ENCODE measurements at regions not wholly inside any gene's neighbourhood (a gene's known extent, or its start where the extent isn't known, plus 50 kb on each side); places are given as distances from the start of the nearest gene placed in this dataset.

GRCh38 chr12:107501681-107502080, 183.9 kb upstream of the PWP1 start:
- TF ChIP-seq, protein P1, sequence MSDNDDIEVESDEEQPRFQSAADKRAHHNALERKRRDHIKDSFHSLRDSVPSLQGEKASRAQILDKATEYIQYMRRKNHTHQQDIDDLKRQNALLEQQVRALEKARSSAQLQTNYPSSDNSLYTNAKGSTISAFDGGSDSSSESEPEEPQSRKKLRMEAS (IDR thresholded peaks at IDR 0.05): no peak
- TF ChIP-seq CREB1 (IDR thresholded peaks at IDR 0.05; ENCODE audit: low read depth) (no peak), EP300 (IDR thresholded peaks at IDR 0.05; ENCODE audit: borderline replicate concordance) (no peak), ZBTB7A (IDR thresholded peaks at IDR 0.05; ENCODE audit: low read depth) (no peak), YY1 (IDR thresholded peaks at IDR 0.05; ENCODE audit: low read depth) (no peak), TAF1 (IDR thresholded peaks at IDR 0.05; ENCODE audit: low read depth) (no peak), EGR1 (IDR thresholded peaks at IDR 0.05) (no peak), CEBPB (IDR thresholded peaks at IDR 0.05) (no peak), TEAD4 (IDR thresholded peaks at IDR 0.05) (no peak), FOXM1 (IDR thresholded peaks at IDR 0.05; ENCODE audit: borderline replicate concordance, low read depth) (no peak), NFIC (IDR thresholded peaks at IDR 0.05) (no peak), TCF12 (IDR thresholded peaks at IDR 0.05; ENCODE audit: low read depth) (no peak), RAD21 (IDR thresholded peaks at IDR 0.05; ENCODE audit: low read depth) (no peak), USF1 (IDR thresholded peaks at IDR 0.05) (no peak)
- TF ChIP-seq, protein P2, sequence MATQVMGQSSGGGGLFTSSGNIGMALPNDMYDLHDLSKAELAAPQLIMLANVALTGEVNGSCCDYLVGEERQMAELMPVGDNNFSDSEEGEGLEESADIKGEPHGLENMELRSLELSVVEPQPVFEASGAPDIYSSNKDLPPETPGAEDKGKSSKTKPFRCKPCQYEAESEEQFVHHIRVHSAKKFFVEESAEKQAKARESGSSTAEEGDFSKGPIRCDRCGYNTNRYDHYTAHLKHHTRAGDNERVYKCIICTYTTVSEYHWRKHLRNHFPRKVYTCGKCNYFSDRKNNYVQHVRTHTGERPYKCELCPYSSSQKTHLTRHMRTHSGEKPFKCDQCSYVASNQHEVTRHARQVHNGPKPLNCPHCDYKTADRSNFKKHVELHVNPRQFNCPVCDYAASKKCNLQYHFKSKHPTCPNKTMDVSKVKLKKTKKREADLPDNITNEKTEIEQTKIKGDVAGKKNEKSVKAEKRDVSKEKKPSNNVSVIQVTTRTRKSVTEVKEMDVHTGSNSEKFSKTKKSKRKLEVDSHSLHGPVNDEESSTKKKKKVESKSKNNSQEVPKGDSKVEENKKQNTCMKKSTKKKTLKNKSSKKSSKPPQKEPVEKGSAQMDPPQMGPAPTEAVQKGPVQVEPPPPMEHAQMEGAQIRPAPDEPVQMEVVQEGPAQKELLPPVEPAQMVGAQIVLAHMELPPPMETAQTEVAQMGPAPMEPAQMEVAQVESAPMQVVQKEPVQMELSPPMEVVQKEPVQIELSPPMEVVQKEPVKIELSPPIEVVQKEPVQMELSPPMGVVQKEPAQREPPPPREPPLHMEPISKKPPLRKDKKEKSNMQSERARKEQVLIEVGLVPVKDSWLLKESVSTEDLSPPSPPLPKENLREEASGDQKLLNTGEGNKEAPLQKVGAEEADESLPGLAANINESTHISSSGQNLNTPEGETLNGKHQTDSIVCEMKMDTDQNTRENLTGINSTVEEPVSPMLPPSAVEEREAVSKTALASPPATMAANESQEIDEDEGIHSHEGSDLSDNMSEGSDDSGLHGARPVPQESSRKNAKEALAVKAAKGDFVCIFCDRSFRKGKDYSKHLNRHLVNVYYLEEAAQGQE (IDR thresholded peaks at IDR 0.05; ENCODE audit: low read depth): no peak

GRCh38 chr12:107503129-107503855, 182.3 kb upstream of the PWP1 start:
- TF ChIP-seq TAF1 (IDR thresholded peaks at IDR 0.05; ENCODE audit: low read depth): no peak
- TF ChIP-seq NFIC (IDR thresholded peaks at IDR 0.05): no peak
- TF ChIP-seq, protein P2 (IDR thresholded peaks at IDR 0.05; ENCODE audit: low read depth): no peak
- TF ChIP-seq CREB1 (IDR thresholded peaks at IDR 0.05; ENCODE audit: low read depth): no peak

DNA sequence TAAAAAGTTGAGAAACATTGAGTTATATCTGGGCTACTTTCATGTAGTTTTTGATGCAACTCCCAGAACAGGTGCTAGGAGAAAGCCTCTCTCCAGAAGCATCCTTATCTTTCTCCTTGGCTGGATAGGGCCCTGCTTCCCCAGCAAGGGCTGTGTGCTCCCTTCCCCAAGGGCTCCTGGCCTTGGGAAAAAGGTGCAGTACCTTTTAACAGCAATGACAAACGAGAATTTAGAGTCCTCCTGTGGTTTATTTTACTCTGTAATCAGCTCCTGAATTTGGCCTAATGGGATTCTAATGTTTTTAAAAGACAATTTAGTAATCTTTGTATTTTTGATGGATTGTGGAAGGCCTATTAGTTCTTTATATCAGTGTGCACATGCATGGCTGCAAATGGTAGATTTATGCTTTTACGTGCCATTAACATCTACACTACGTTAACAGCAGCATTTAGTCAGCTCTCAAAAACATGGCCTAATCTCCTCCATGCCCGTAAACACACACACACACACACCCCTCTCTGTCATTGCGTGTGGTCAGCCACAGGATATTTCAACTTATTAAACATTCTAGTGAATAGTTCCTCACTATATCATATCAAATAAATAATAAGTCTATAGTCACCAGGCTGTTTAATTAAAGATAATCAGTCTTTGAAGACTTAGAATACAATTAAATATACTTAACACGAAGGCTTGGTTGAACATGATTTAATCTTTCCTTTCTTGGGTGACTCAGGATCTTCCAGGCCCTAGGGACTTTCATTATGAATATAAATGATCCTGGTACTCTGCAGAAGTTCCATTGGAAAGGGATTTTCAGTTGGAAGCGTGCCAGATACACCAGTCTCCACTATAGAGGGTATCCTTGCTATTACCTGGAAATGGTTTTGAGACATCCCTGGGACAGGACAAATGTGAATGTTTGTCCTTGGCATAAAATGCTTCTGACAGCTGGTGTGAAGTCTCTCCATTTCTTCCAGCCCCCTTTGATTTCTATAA, 181.4 kb upstream of the PWP1 start:
- TF ChIP-seq TCF12 (IDR thresholded peaks at IDR 0.05; ENCODE audit: low read depth) (no peak), YY1 (IDR thresholded peaks at IDR 0.05; ENCODE audit: low read depth) (no peak), TEAD4 (IDR thresholded peaks at IDR 0.05) (no peak), ZBTB7A (IDR thresholded peaks at IDR 0.05; ENCODE audit: low read depth) (no peak), NFIC (IDR thresholded peaks at IDR 0.05) (no peak), CREB1 (IDR thresholded peaks at IDR 0.05; ENCODE audit: low read depth) (no peak), EGR1 (IDR thresholded peaks at IDR 0.05) (no peak), RAD21 (IDR thresholded peaks at IDR 0.05; ENCODE audit: low read depth) (no peak), EP300 (IDR thresholded peaks at IDR 0.05; ENCODE audit: borderline replicate concordance) (no peak), TAF1 (IDR thresholded peaks at IDR 0.05; ENCODE audit: low read depth) (no peak), USF1 (IDR thresholded peaks at IDR 0.05) (no peak), FOXM1 (IDR thresholded peaks at IDR 0.05; ENCODE audit: borderline replicate concordance, low read depth) (no peak), CEBPB (IDR thresholded peaks at IDR 0.05) (no peak)
- TF ChIP-seq, protein P2 (IDR thresholded peaks at IDR 0.05; ENCODE audit: low read depth): no peak
- TF ChIP-seq, protein P1 (IDR thresholded peaks at IDR 0.05): no peak

All from Ishikawa (cell line).